ENCODE measurements at regions not wholly inside any gene's neighbourhood (a gene's known extent, or its start where the extent isn't known, plus 50 kb on each side); places are given as distances from the start of the nearest gene placed in this dataset.

GRCh38 chr1:229803626-229804217 is 177.7 kb downstream of the URB2 start:
- Histone ChIP-seq H3K27me3 (peaks cover 0 to 6% (median 0%) of the 10 kb centered on the region in 3 donors), H3K4me3 (no peak overlapping the region), H3K9me3 (peaks cover 5 to 24% (median 21%) of the 10 kb centered on the region in 4 donors), H3K4me1 (no peaks in the 10 kb centered on the region), H3K27ac (no peak overlapping the region), H3K36me3 (no peaks in the 10 kb centered on the region)
- DNase-seq = peak in 1 of 2 donors; percentile 48
- WGBS, 5 donors = 60 to 76% (median 67%) methylated on average over 3 to 4 of the region's 4 CpGs
- intact Hi-C loops (cut with DNase I; ENCODE audit: low total_unique reads) = no loop called here
- TF ChIP-seq POLR2A (IDR thresholded peaks at IDR 0.05) (no peak), EP300 (IDR thresholded peaks at IDR 0.05) (no peak), POLR2AphosphoS5 (IDR thresholded peaks at IDR 0.05) (no peak), CTCF (IDR thresholded peaks at IDR 0.05) (no peak)

- Histone ChIP-seq H3K27me3 (no peaks in the 10 kb centered on the region), H3K27ac (no peak overlapping the region), H3K36me3 (no peaks in the 10 kb centered on the region), H3K4me1 (no peaks in the 10 kb centered on the region), H3K9me3 (peaks cover 5 to 49% (median 44%) of the 10 kb centered on the region in 4 donors), H3K4me3 (no peak overlapping the region)
- intact Hi-C loops (cut with DNase I; ENCODE audit: low total_unique reads) = no loop called here
- no peak for DNase-seq
- WGBS, 5 donors = 81 to 93% (median 91%) methylated on average over 2 of the region's 2 CpGs
- TF ChIP-seq POLR2AphosphoS5 (IDR thresholded peaks at IDR 0.05) (no peak), EP300 (IDR thresholded peaks at IDR 0.05) (no peak), POLR2A (IDR thresholded peaks at IDR 0.05) (no peak), CTCF (IDR thresholded peaks at IDR 0.05) (no peak)
Measured at GRCh38 chr1:229808272-229808671, 182.2 kb downstream of the URB2 start.

- H3K27me3 ChIP-seq = no peaks in the 10 kb centered on the region
- TF ChIP-seq POLR2A (IDR thresholded peaks at IDR 0.05) (no peak), POLR2AphosphoS5 (IDR thresholded peaks at IDR 0.05) (no peak), EP300 (IDR thresholded peaks at IDR 0.05) (no peak), CTCF (IDR thresholded peaks at IDR 0.05) (no peak)
Measured at GRCh38 chr1:229810140-229810539, 184.1 kb downstream of the URB2 start.

GRCh38 chr1:229810961-229811360 is 184.9 kb downstream of the URB2 start:
- Histone ChIP-seq H3K9me3 (peaks cover 0 to 29% (median 27%) of the 10 kb centered on the region in 4 donors), H3K4me1 (no peaks in the 10 kb centered on the region), H3K4me3 (no peak overlapping the region), H3K27me3 (no peaks in the 10 kb centered on the region), H3K27ac (no peak overlapping the region), H3K36me3 (no peaks in the 10 kb centered on the region)
- DNase-seq = no peak
- intact Hi-C loops (cut with DNase I; ENCODE audit: low total_unique reads) = no loop called here
- TF ChIP-seq CTCF (IDR thresholded peaks at IDR 0.05) (no peak), POLR2A (IDR thresholded peaks at IDR 0.05) (no peak), EP300 (IDR thresholded peaks at IDR 0.05) (no peak), POLR2AphosphoS5 (IDR thresholded peaks at IDR 0.05) (no peak)
- WGBS, 5 donors = 74 to 94% (median 89%) methylated on average over 2 of the region's 2 CpGs

More at GRCh38 chr1:229810140-229810539, 184.1 kb downstream of the URB2 start:
- Histone ChIP-seq H3K9me3 (peaks cover 0 to 38% (median 33%) of the 10 kb centered on the region in 4 donors), H3K4me3 (no peak overlapping the region), H3K27ac (no peak overlapping the region), H3K36me3 (no peaks in the 10 kb centered on the region), H3K4me1 (no peaks in the 10 kb centered on the region)
- intact Hi-C loops (cut with DNase I; ENCODE audit: low total_unique reads) = no loop called here
- 52 to 87% (median 80%) methylated on average over 1 of the region's 1 CpG for WGBS, 5 donors
- no peak for DNase-seq

Data from stomach (tissue), 8 donors.